IPS-18c (cell line): ENCODE measurements at regions not wholly inside any gene's neighbourhood (a gene's known extent, or its start where the extent isn't known, plus 50 kb on each side); places are given as distances from the start of the nearest gene placed in this dataset.

ENCODE experiments used
- H3K4me3 ChIP-seq: 2 replicates; pipeline ENCODE4 v1.7.0; 2013; ENCODE audit warnings: low read depth, mild to moderate bottlenecking, low read length, moderate library complexity; ENCODE audit not compliant: insufficient read depth
- H3K9me3 ChIP-seq: one replicate; pipeline ENCODE4 v1.6.1; 2013; ENCODE audit warnings: mild to moderate bottlenecking, low read length, moderate library complexity; ENCODE audit not compliant: control insufficient read depth, insufficient read depth

DNA sequence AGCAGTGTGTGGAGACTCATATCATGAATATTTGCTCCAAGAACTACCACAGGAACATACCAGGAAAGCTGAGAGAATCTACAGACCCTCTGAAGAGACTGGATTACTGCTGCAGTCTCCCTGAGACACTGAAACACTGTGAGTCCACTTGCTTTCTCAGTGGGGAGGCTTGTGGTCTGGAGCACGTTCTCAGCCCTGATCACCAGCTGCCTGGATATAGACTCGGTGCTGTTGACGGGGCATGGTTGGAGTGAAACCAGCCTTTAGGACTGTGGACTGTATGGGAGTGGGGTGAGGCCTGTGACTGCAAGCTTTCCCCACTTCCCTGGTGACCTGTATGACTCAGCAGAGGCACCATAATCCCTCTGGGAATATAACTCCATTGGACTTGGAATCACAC is 525.8 kb upstream of the FBXO33 start:
- H3K9me3 ChIP-seq = no peaks in the 10 kb centered on the region

GRCh38 chr14:39957290-39957689 is 525.1 kb upstream of the FBXO33 start:
- Histone ChIP-seq H3K4me3 (no peak overlapping the region), H3K9me3 (no peaks in the 10 kb centered on the region)

More for the DNA sequence above, 525.8 kb upstream of the FBXO33 start:
- no peak overlapping the region for H3K4me3 ChIP-seq

DNA sequence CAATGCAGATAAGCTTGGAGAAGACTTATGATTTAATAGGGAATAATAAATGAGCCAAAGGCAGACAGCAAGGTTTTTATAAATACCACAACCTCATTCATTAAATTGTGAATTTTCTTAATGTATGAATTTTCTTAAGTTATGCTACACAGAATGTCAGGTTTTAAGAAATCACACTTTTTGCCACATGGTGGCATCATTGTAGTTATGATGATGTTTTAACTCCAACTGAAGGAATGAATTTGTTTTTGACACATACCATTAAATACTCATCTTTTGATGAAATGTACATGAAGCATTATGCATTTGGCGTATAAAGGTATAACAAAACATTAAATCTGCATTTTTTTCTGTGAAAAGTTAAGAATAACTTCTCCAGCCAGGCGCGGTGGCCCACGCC is 524.1 kb upstream of the FBXO33 start:
- Histone ChIP-seq H3K9me3 (no peaks in the 10 kb centered on the region), H3K4me3 (no peak overlapping the region)

GRCh38 chr14:39948235-39948634 is 516.0 kb upstream of the FBXO33 start:
- no peak overlapping the region for H3K4me3 ChIP-seq
- no peaks in the 10 kb centered on the region for H3K9me3 ChIP-seq

GRCh38 chr14:39946807-39947206 is 514.6 kb upstream of the FBXO33 start:
- H3K4me3 ChIP-seq = no peak overlapping the region
- H3K9me3 ChIP-seq = no peaks in the 10 kb centered on the region

GRCh38 chr14:39939023-39939422 is 506.8 kb upstream of the FBXO33 start:
- Histone ChIP-seq H3K4me3 (no peak overlapping the region), H3K9me3 (no peaks in the 10 kb centered on the region)

GRCh38 chr14:39912192-39913100 is 480.2 kb upstream of the FBXO33 start:
- Histone ChIP-seq H3K9me3 (no peaks in the 10 kb centered on the region), H3K4me3 (no peak overlapping the region)

DNA sequence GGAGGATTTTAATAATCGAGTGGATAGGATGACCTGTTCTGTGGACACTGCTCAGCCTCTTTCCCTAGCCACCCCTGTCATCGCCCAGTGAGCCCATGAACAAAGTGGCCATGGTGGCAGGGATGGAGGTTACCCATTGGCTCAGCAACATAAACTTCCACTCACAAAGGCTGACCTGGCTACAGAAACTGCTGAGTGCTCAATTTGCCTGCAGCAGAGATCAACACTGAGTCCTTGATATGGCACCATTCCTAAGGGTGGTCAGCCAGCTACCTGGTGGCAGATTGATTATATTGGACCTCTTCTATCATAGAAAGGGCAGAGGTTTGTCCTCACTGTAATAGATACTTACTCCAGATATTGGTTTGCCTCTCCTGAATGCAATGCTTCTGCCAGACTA is 465.4 kb upstream of the FBXO33 start:
- Histone ChIP-seq H3K4me3 (no peak overlapping the region), H3K9me3 (peaks cover 2% of the 10 kb centered on the region)

- Histone ChIP-seq H3K4me3 (no peak overlapping the region), H3K9me3 (peaks cover 2% of the 10 kb centered on the region)
Observed at GRCh38 chr14:39890026-39890425, 457.8 kb upstream of the FBXO33 start.

GRCh38 chr14:39884091-39884490 is 451.9 kb upstream of the FBXO33 start:
- H3K9me3 ChIP-seq = no peaks in the 10 kb centered on the region
- H3K4me3 ChIP-seq = no peak overlapping the region

GRCh38 chr14:39880965-39881364 is 448.7 kb upstream of the FBXO33 start:
- Histone ChIP-seq H3K9me3 (no peaks in the 10 kb centered on the region), H3K4me3 (no peak overlapping the region)

GRCh38 chr14:39880106-39880695 is 448.0 kb upstream of the FBXO33 start:
- Histone ChIP-seq H3K9me3 (no peaks in the 10 kb centered on the region), H3K4me3 (no peak overlapping the region)

GRCh38 chr14:39877577-39878190 is 445.5 kb upstream of the FBXO33 start:
- no peak overlapping the region for H3K4me3 ChIP-seq
- no peaks in the 10 kb centered on the region for H3K9me3 ChIP-seq

DNA sequence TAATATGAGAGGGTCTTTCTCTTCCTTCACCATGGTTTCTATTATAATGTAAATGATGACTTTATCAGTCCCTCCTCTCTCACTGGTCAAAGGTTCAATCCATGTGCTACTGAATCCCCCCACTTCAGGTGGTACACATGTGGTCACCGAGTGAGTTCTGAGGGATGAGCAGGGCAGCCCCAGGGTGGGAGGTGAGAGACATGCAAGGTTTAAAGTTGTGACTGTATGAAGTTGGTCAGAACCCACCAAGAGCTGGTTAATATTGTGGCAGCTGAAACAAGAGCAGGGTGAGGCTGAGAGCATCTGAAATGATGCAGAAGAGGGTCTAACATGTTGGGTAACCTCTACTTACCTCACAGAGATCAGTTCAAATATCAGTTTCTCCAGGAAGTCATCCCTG is 444.7 kb upstream of the FBXO33 start:
- no peak overlapping the region for H3K4me3 ChIP-seq
- H3K9me3 ChIP-seq = no peaks in the 10 kb centered on the region

- Histone ChIP-seq H3K9me3 (no peaks in the 10 kb centered on the region), H3K4me3 (no peak overlapping the region)
Observed at GRCh38 chr14:39875028-39875427, 442.8 kb upstream of the FBXO33 start.

- H3K9me3 ChIP-seq = no peaks in the 10 kb centered on the region
- no peak overlapping the region for H3K4me3 ChIP-seq
Observed at GRCh38 chr14:39873791-39874190, 441.6 kb upstream of the FBXO33 start.

GRCh38 chr14:39868949-39869348 is 436.7 kb upstream of the FBXO33 start:
- H3K4me3 ChIP-seq = no peak overlapping the region
- H3K9me3 ChIP-seq = no peaks in the 10 kb centered on the region

GRCh38 chr14:39868251-39868650 is 436.0 kb upstream of the FBXO33 start:
- H3K9me3 ChIP-seq = no peaks in the 10 kb centered on the region
- no peak overlapping the region for H3K4me3 ChIP-seq
